Mesenteric fat pad (tissue), 1 donor: ENCODE measurements at regions not wholly inside any gene's neighbourhood (a gene's known extent, or its start where the extent isn't known, plus 50 kb on each side); places are given as distances from the start of the nearest gene placed in this dataset.
"Not testable (repeated sequence)": the region's sequence is repeated elsewhere in the genome, so short reads cannot be mapped to it uniquely, and the experiment has no call there.

Source experiments
- DNase-seq: peaks from one replicate; pipeline ENCODE4 v3.0.0-alpha.2; 2020; ENCODE audit warnings: low spot score
- donor health status: DM: yes; HTN: yes; CAD: no.

- DNase-seq: no peak
Observed at GRCh38 chr13:55652657-55653056, 1488.1 kb upstream of the PRR20A start.

GRCh38 chr13:55653497-55653896 lies 1487.2 kb upstream of the PRR20A start:
- DNase-seq: no peak

- no peak for DNase-seq
Observed at GRCh38 chr13:55654243-55654642, 1486.5 kb upstream of the PRR20A start.

GRCh38 chr13:55660264-55660663 lies 1480.5 kb upstream of the PRR20A start:
- DNase-seq: not testable (repeated sequence)

- DNase-seq: no peak
Observed at GRCh38 chr13:55660851-55661250, 1479.9 kb upstream of the PRR20A start.

GRCh38 chr13:55661505-55661904 lies 1479.2 kb upstream of the PRR20A start:
- DNase-seq: no peak

GRCh38 chr13:55664178-55664577 lies 1476.5 kb upstream of the PRR20A start:
- DNase-seq: no peak

GRCh38 chr13:55669051-55669450 lies 1471.7 kb upstream of the PRR20A start:
- DNase-seq: no peak

- DNase-seq: no peak
Observed at GRCh38 chr13:55673910-55674309, 1466.8 kb upstream of the PRR20A start.

GRCh38 chr13:55682776-55683175 lies 1457.9 kb upstream of the PRR20A start:
- no peak for DNase-seq

- no peak for DNase-seq
Observed at GRCh38 chr13:55705526-55705925, 1435.2 kb upstream of the PRR20A start.

- DNase-seq: no peak
Observed at GRCh38 chr13:55705971-55706370, 1434.7 kb upstream of the PRR20A start.

GRCh38 chr13:55714120-55714519 lies 1426.6 kb upstream of the PRR20A start:
- DNase-seq: no peak

- DNase-seq: no peak
Observed at GRCh38 chr13:55727683-55728082, 1413.0 kb upstream of the PRR20A start.

GRCh38 chr13:55728247-55728646 lies 1412.5 kb upstream of the PRR20A start:
- DNase-seq: no peak

GRCh38 chr13:55745828-55746227 lies 1394.9 kb upstream of the PRR20A start:
- no peak for DNase-seq

GRCh38 chr13:55761986-55762385 lies 1378.7 kb upstream of the PRR20A start:
- no peak for DNase-seq

- DNase-seq: no peak
Observed at GRCh38 chr13:55777612-55778011, 1363.1 kb upstream of the PRR20A start.

- no peak for DNase-seq
Observed at GRCh38 chr13:55783841-55784240, 1356.9 kb upstream of the PRR20A start.

GRCh38 chr13:55788548-55788947 lies 1352.2 kb upstream of the PRR20A start:
- no peak for DNase-seq

GRCh38 chr13:55792544-55793193 lies 1348.0 kb upstream of the PRR20A start:
- no peak for DNase-seq

- DNase-seq: no peak
Observed at GRCh38 chr13:55815458-55816033, 1325.2 kb upstream of the PRR20A start.

- no peak for DNase-seq
Observed at GRCh38 chr13:55816976-55817601, 1323.6 kb upstream of the PRR20A start.
